K562 (cell line): ENCODE measurements at regions not wholly inside any gene's neighbourhood (a gene's known extent, or its start where the extent isn't known, plus 50 kb on each side); places are given as distances from the start of the nearest gene placed in this dataset.

ENCODE experiments used
- ATAC-seq: fragments of 200-7000 bp; cut with Tn5 transposase; 3 replicates; pipeline ENCODE4 v1.9.1; 2020; ENCODE audit warnings: moderate library complexity
- BruUV-seq: library from RNA; stranded (reverse); fragments of 400-500 nt; replicated peaks from 2 replicates; lab custom pipeline; 2021; lab: Mats Ljungman, UMichigan
- CTCF ChIA-PET: fragments of 300-600 bp; formaldehyde crosslinking; extraction: SDS; loops from one replicate; lab custom pipeline; 2021; ENCODE audit warnings: low intra/inter-chr PET ratio; lab: Yijun Ruan, JAX
- POLR2A ChIA-PET: fragments of 300-600, 350-650 bp; sonication (Branson Sonifier 250); formaldehyde crosslinking; extraction: SDS; loops from one replicate; lab custom pipeline; 2021; ENCODE audit warnings: antibody characterized with exemption, inconsistent platforms; lab: Yijun Ruan, JAX
- DNase-seq, 4 experiments: peaks; one replicate each; pipeline versions ENCODE4 v3.0.0 to v3.0.0-alpha.2; 2011 to 2018; ENCODE audit warnings: low spot score in 3 of 4, mixed read lengths in 3 of 4; ENCODE audit errors: extremely low read depth in 1 of 4
- FAIRE-seq: peaks from 2 replicates; lab custom pipeline; 2011; peaks lifted over from hg19 to GRCh38; lab: Jason Lieb, UNC
- H2AFZ ChIP-seq: 2 replicates; pipeline ENCODE4 v1.6.0; 2011; ENCODE audit warnings: low read depth, low read length, control low read depth, inconsistent platforms
- H3K27ac ChIP-seq: fragments of 200-600 bp; 3 replicates; pipeline ENCODE4 v1.8.0; 2011; ENCODE audit warnings: low read depth, mild to moderate bottlenecking, control low read depth, inconsistent platforms, low read length, moderate library complexity, mixed read lengths; ENCODE audit errors: extremely low read depth
- H3K27me3 ChIP-seq, 2 experiments: fragments of 300-600 bp in 1 of 2; 2 replicates in 1 of 2; 3 replicates in 1 of 2; pipeline versions ENCODE4 v1.6.0 to v1.8.0; 2011; ENCODE audit warnings: inconsistent platforms in 2 of 2, low read length in 2 of 2, mild to moderate bottlenecking in 1 of 2, mixed read lengths in 1 of 2, moderate library complexity in 1 of 2; ENCODE audit not compliant: control insufficient read depth in 2 of 2, insufficient read depth in 2 of 2
- H3K36me3 ChIP-seq: fragments of 300-600 bp; 3 replicates; pipeline ENCODE4 v1.8.0; 2011; ENCODE audit warnings: mild to moderate bottlenecking, low read length, inconsistent platforms; ENCODE audit not compliant: control insufficient read depth, insufficient read depth
- H3K4me1 ChIP-seq, 2 experiments: fragments of 200-600 bp in 1 of 2; replicated peaks in 1 of 2; 2 replicates in 1 of 2; 3 replicates in 1 of 2; pipeline versions ENCODE4 v1.5.1 to v1.8.0; 2011; ENCODE audit warnings: inconsistent platforms in 2 of 2, low read length in 2 of 2, mild to moderate bottlenecking in 1 of 2, mixed read lengths in 1 of 2, moderate library complexity in 1 of 2; ENCODE audit not compliant: control insufficient read depth in 2 of 2, insufficient read depth in 2 of 2
- H3K4me2 ChIP-seq: 2 replicates; pipeline ENCODE4 v1.6.1; 2011; ENCODE audit warnings: low read length, control low read depth, inconsistent platforms, mixed read lengths; ENCODE audit not compliant: insufficient read depth
- H3K4me3 ChIP-seq: fragments of 200-600 bp; sonication (generic), shearing (Covaris generic); 2 replicates; pipeline ENCODE4 v1.5.1; 2016; ENCODE audit warnings: control low read depth, inconsistent platforms
- H3K79me2 ChIP-seq: fragments of 200-600 bp; 3 replicates; pipeline ENCODE4 v1.8.0; 2011; ENCODE audit warnings: low read length, inconsistent platforms; ENCODE audit not compliant: control insufficient read depth, insufficient read depth
- H3K9ac ChIP-seq, 2 experiments: 2 replicates each; pipeline versions ENCODE4 v1.6.0 to v1.6.1; 2011; ENCODE audit warnings: low read depth in 2 of 2, low read length in 2 of 2, control low read depth in 1 of 2, inconsistent platforms in 1 of 2, mild to moderate bottlenecking in 1 of 2, mixed read lengths in 1 of 2; ENCODE audit not compliant: insufficient read depth in 1 of 2
- H3K9me1 ChIP-seq: one replicate; pipeline ENCODE4 v1.6.0; 2011; ENCODE audit warnings: inconsistent platforms, mild to moderate bottlenecking, low read length, moderate library complexity; ENCODE audit not compliant: control insufficient read depth, insufficient read depth
- H3K9me3 ChIP-seq: replicated peaks from 2 replicates; pipeline ENCODE4 v1.5.1; 2011; ENCODE audit warnings: low read depth, low read length, inconsistent platforms; ENCODE audit not compliant: control insufficient read depth, insufficient read depth
- H4K20me1 ChIP-seq: replicated peaks from 2 replicates; pipeline ENCODE4 v1.6.1; 2011; ENCODE audit warnings: low read length, inconsistent platforms, mixed read lengths; ENCODE audit not compliant: control insufficient read depth, insufficient read depth
- ARNT ChIP-seq, 2 experiments: fragments of 450-650 bp; IDR thresholded peaks; 2 replicates each; pipeline ENCODE4 v1.6.1; 2016; ENCODE audit warnings: mild to moderate bottlenecking in 1 of 2
- CEBPZ ChIP-seq: fragments of 150-350 bp; IDR thresholded peaks from 2 replicates; pipeline ENCODE4 v1.6.1; 2014; ENCODE audit warnings: low read depth, mild to moderate bottlenecking, low read length, borderline replicate concordance
- CHD2 ChIP-seq: IDR thresholded peaks from 2 replicates; pipeline ENCODE4 v1.6.1; 2011; ENCODE audit warnings: low read depth, low read length
- CSDE1 ChIP-seq, 2 experiments: fragments of 450-650 bp; IDR thresholded peaks; 2 replicates each; pipeline ENCODE4 v1.6.1; 2016; ENCODE audit warnings: mild to moderate bottlenecking in 1 of 2
- MCM2 ChIP-seq: fragments of 450-650 bp; IDR thresholded peaks from 2 replicates; pipeline ENCODE4 v1.6.1; 2017; ENCODE audit warnings: low read depth, mild to moderate bottlenecking
- MED1 ChIP-seq: sonication (generic); formaldehyde crosslinking; IDR thresholded peaks from 2 replicates; pipeline ENCODE4 v1.8.1; 2023; ENCODE audit warnings: missing genetic modification reagents, borderline replicate concordance
- PCBP2 ChIP-seq: fragments of 200-400 bp; formaldehyde crosslinking; IDR thresholded peaks from 2 replicates; pipeline ENCODE4 v1.6.1; 2018; ENCODE audit warnings: low read length, low read depth, mild to moderate bottlenecking, moderate library complexity; ENCODE audit not compliant: poor library complexity, severe bottlenecking
- POLR2H ChIP-seq: IDR thresholded peaks from 2 replicates; pipeline ENCODE4 v1.6.1; 2016; ENCODE audit warnings: missing genetic modification characterization, low read depth, mild to moderate bottlenecking, control low read depth, missing compliant biosample characterization, moderate library complexity
- RFX7 ChIP-seq: fragments of 250-450 bp; sonication (Bioruptor Pico); IDR thresholded peaks from 2 replicates; pipeline ENCODE4 v1.5.1; 2021; ENCODE audit warnings: mild to moderate bottlenecking
- SAFB ChIP-seq: fragments of 200-400 bp; formaldehyde crosslinking; IDR thresholded peaks from 2 replicates; pipeline ENCODE4 v1.6.1; 2017; ENCODE audit warnings: low read depth, low read length, borderline replicate concordance
- SP1 ChIP-seq: sonication (generic); formaldehyde crosslinking; IDR thresholded peaks from 2 replicates; pipeline ENCODE4 v1.8.1; 2022; ENCODE audit warnings: mild to moderate bottlenecking, missing genetic modification reagents
- ZKSCAN1 ChIP-seq: fragments of 150-350 bp; IDR thresholded peaks from 2 replicates; pipeline ENCODE4 v1.6.1; 2016; ENCODE audit warnings: low read depth, low read length
- WGBS: fragments of 100-300 bp; shearing (Covaris generic); methylation state at CpG from one replicate; pipeline ENCODE4 v1.1.6; 2016; ENCODE audit warnings: low coverage, mixed read lengths; ENCODE audit not compliant: insufficient coverage; ENCODE audit errors: missing lambda C conversion rate; 5-methylcytosine and 5-hydroxymethylcytosine counted together
- in situ Hi-C: fragments of 300-500 bp; cut with MboI; formaldehyde crosslinking; loops from 4 replicates; pipeline ENCODE4 v1.15.0; 2018; ENCODE audit warnings: inconsistent platforms, mixed read lengths
- intact Hi-C: fragments of 100-400 bp; cut with micrococcal nuclease; formaldehyde crosslinking; loops from 2 replicates; pipeline ENCODE4 v1.14.2; 2022
- TF ChIP-seq, protein P1 (sequence below): fragments of 450-650 bp; IDR thresholded peaks from 2 replicates; pipeline ENCODE4 v1.6.1; 2018; ENCODE audit warnings: mild to moderate bottlenecking, low read depth; ENCODE audit not compliant: partially characterized antibody

- H3K79me2 ChIP-seq: no peaks in the 10 kb centered on the region
- BruUV-seq: no TSS peak
- FAIRE-seq: no peak
Observed at GRCh38 chr17:34113089-34113488, 142.0 kb upstream of the CCL2 start.

More at GRCh38 chr17:34113089-34113488, 142.0 kb upstream of the CCL2 start:
- no peak overlapping the region for H2AFZ ChIP-seq
- WGBS: 0% methylated on average over 2 of the region's 2 CpGs
- no peaks in the 10 kb centered on the region for H3K9me1 ChIP-seq
- no peaks in the 10 kb centered on the region; the same call in 1 of the 2 replicates for H4K20me1 ChIP-seq
- H3K4me3 ChIP-seq: no peak overlapping the region
- no peak overlapping the region for H3K27ac ChIP-seq
- H3K4me2 ChIP-seq: no peak overlapping the region
- ChIA-PET POLR2A (no interaction called here), CTCF (no interaction called here)
- DNase-seq (no peak), ATAC-seq (no peak)
- H3K36me3 ChIP-seq: no peaks in the 10 kb centered on the region
- in situ Hi-C loops: no loop called here
- H3K9ac ChIP-seq: no peak overlapping the region
- no peaks in the 10 kb centered on the region for H3K9me3 ChIP-seq
- intact Hi-C loops: no loop called here
- TF ChIP-seq, protein P1, sequence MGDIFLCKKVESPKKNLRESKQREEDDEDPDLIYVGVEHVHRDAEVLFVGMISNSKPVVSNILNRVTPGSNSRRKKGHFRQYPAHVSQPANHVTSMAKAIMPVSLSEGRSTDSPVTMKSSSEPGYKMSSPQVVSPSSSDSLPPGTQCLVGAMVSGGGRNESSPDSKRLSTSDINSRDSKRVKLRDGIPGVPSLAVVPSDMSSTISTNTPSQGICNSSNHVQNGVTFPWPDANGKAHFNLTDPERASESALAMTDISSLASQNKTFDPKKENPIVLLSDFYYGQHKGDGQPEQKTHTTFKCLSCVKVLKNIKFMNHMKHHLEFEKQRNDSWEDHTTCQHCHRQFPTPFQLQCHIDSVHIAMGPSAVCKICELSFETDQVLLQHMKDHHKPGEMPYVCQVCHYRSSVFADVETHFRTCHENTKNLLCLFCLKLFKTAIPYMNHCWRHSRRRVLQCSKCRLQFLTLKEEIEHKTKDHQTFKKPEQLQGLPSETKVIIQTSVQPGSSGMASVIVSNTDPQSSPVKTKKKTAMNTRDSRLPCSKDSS: no peak
- TF ChIP-seq MED1 (CRISPR knock-in tag) (no peak), CSDE1 (IDR thresholded peaks at IDR 0.05) (no peak), PCBP2 (no peak), SP1 (no peak), ARNT (IDR thresholded peaks at IDR 0.05) (no peak), SAFB (no peak), RFX7 (CRISPR knock-in tag) (no peak), ZKSCAN1 (no peak), MCM2 (no peak), CHD2 (no peak), CEBPZ (no peak), POLR2H (no peak)
- TF ChIP-seq, all 486 proteins: peak for 0
- no peaks in the 10 kb centered on the region for H3K4me1 ChIP-seq
- H3K27me3 ChIP-seq: peaks cover 0 to 4% of the 10 kb centered on the region in 2 experiments; a peak in 1 of 5 replicates
